CD14-positive monocyte (primary cell): ENCODE measurements at regions not wholly inside any gene's neighbourhood (a gene's known extent, or its start where the extent isn't known, plus 50 kb on each side); places are given as distances from the start of the nearest gene placed in this dataset.

ENCODE experiments used
- DNase-seq, 3 donors: peaks; one replicate each; pipeline ENCODE4 v3.0.0-alpha.2; 2011 to 2022
- H2AFZ ChIP-seq: 2 replicates; pipeline ENCODE4 v1.6.0; 2012; ENCODE audit warnings: mild to moderate bottlenecking, low read depth, low read length, inconsistent platforms; ENCODE audit not compliant: insufficient read depth, poor library complexity, severe bottlenecking
- H3K27ac ChIP-seq, 2 donors: 1 replicate in 1 of 2; 2 replicates in 1 of 2; pipeline ENCODE4 v1.5.1; 2012 to 2013; ENCODE audit warnings: low read length in 2 of 2, control low read depth in 1 of 2, inconsistent platforms in 1 of 2, low read depth in 1 of 2, mild to moderate bottlenecking in 1 of 2
- H3K27me3 ChIP-seq, 2 donors: one replicate each; pipeline versions ENCODE4 v1.6.0 to v1.6.1; 2011 to 2013; ENCODE audit warnings: low read length in 2 of 2; ENCODE audit not compliant: control insufficient read depth in 2 of 2, insufficient read depth in 2 of 2
- H3K36me3 ChIP-seq, 2 donors: replicated peaks in 1 of 2; 1 replicate in 1 of 2; 2 replicates in 1 of 2; pipeline versions ENCODE4 v1.5.1 to v1.6.1; 2012 to 2013; ENCODE audit warnings: low read length in 2 of 2, control low read depth in 1 of 2, inconsistent platforms in 1 of 2, mild to moderate bottlenecking in 1 of 2; ENCODE audit not compliant: insufficient read depth in 2 of 2, control insufficient read depth in 1 of 2
- H3K4me1 ChIP-seq, 2 donors: 1 replicate in 1 of 2; 2 replicates in 1 of 2; pipeline versions ENCODE4 v1.5.1 to v1.6.1; 2012 to 2013; ENCODE audit warnings: low read length in 2 of 2, control low read depth in 1 of 2, inconsistent platforms in 1 of 2, mild to moderate bottlenecking in 1 of 2, moderate library complexity in 1 of 2; ENCODE audit not compliant: insufficient read depth in 2 of 2, control insufficient read depth in 1 of 2
- H3K4me2 ChIP-seq: replicated peaks from 2 replicates; pipeline ENCODE3; 2012; ENCODE audit warnings: low read length, moderate library complexity, mild to moderate bottlenecking; ENCODE audit not compliant: poor library complexity, severe bottlenecking; ENCODE audit errors: extremely low read depth
- H3K4me3 ChIP-seq, 3 experiments: fragments of 200-600 bp in 1 of 3; sonication (generic) in 1 of 3; replicated peaks in 1 of 3; 1 replicate in 2 of 3; 2 replicates in 1 of 3; pipeline ENCODE4 v1.5.1; 2011 to 2013; ENCODE audit warnings: low read length in 3 of 3, mild to moderate bottlenecking in 3 of 3, control low read depth in 2 of 3, low read depth in 2 of 3, inconsistent platforms in 1 of 3, moderate library complexity in 1 of 3
- H3K79me2 ChIP-seq: 2 replicates; pipeline ENCODE4 v1.6.0; 2012; ENCODE audit warnings: mild to moderate bottlenecking, control low read depth, inconsistent platforms, low read length, moderate library complexity; ENCODE audit not compliant: insufficient read depth
- H3K9ac ChIP-seq: 2 replicates; pipeline ENCODE4 v1.6.0; 2017; ENCODE audit warnings: low read length, mild to moderate bottlenecking; ENCODE audit not compliant: insufficient read depth, poor library complexity, severe bottlenecking
- H3K9me3 ChIP-seq, 2 donors: replicated peaks in 1 of 2; 1 replicate in 1 of 2; 2 replicates in 1 of 2; pipeline versions ENCODE4 v1.5.1 to v1.6.1; 2012 to 2013; ENCODE audit warnings: low read length in 2 of 2, control low read depth in 1 of 2; ENCODE audit not compliant: control insufficient read depth in 1 of 2, insufficient read depth in 1 of 2
- H4K20me1 ChIP-seq: 2 replicates; pipeline ENCODE4 v1.6.0; 2012; ENCODE audit warnings: mild to moderate bottlenecking, low read length, control low read depth, moderate library complexity; ENCODE audit not compliant: insufficient read depth
- H3K27ac Mint-ChIP-seq, 7 donors: one replicate each; pipeline ENCODE4 v1.8.0; 2020; ENCODE audit warnings: mild to moderate bottlenecking in 7 of 7, mixed read lengths in 7 of 7, moderate library complexity in 6 of 7, inconsistent platforms in 2 of 7
- H3K27me3 Mint-ChIP-seq, 3 donors: one replicate each; pipeline ENCODE4 v1.8.0; 2021 to 2022; ENCODE audit warnings: low read depth in 3 of 3, mild to moderate bottlenecking in 3 of 3, mixed read lengths in 3 of 3, moderate library complexity in 3 of 3, inconsistent platforms in 1 of 3
- H3K36me3 Mint-ChIP-seq, 2 donors: one replicate each; pipeline ENCODE4 v1.8.0; 2020; ENCODE audit warnings: mixed read lengths in 2 of 2, inconsistent platforms in 1 of 2, mild to moderate bottlenecking in 1 of 2
- H3K4me1 Mint-ChIP-seq: one replicate; pipeline ENCODE4 v1.8.0; 2020; ENCODE audit warnings: mild to moderate bottlenecking, mixed read lengths
- H3K4me3 Mint-ChIP-seq, 2 donors: one replicate each; pipeline ENCODE4 v1.8.0; 2020; ENCODE audit warnings: mild to moderate bottlenecking in 2 of 2, mixed read lengths in 2 of 2, moderate library complexity in 1 of 2
- H3K9me3 Mint-ChIP-seq, 7 donors: one replicate each; pipeline ENCODE4 v1.8.0; 2020 to 2022; ENCODE audit warnings: mixed read lengths in 7 of 7, mild to moderate bottlenecking in 6 of 7, moderate library complexity in 6 of 7, inconsistent platforms in 2 of 7
- CTCF ChIP-seq: fragments of 200-600 bp; IDR thresholded peaks from one replicate; pipeline ENCODE4 v1.8.0; 2022; ENCODE audit warnings: antibody characterized with exemption, mild to moderate bottlenecking
- WGBS: methylation state at CpG from one replicate; pipeline ENCODE4 v1.1.5; 2013; ENCODE audit warnings: missing lambda C conversion rate; ENCODE audit not compliant: insufficient coverage; 5-methylcytosine and 5-hydroxymethylcytosine counted together
- intact Hi-C, 2 donors: fragments of 100-400 bp; cut with micrococcal nuclease; formaldehyde crosslinking; loops; one replicate each; pipeline versions ENCODE4 v1.15.0 to v1.15.1; 2023

- Histone ChIP-seq H2AFZ (no peak overlapping the region), H3K4me2 (no peak overlapping the region), H3K27ac (no peak overlapping the region), H4K20me1 (no peaks in the 10 kb centered on the region), H3K9me3 (peaks cover 0 to 3% of the 10 kb centered on the region in 2 donors), H3K4me1 (no peaks in the 10 kb centered on the region), H3K9ac (no peak overlapping the region), H3K36me3 (no peaks in the 10 kb centered on the region), H3K4me3 (no peak overlapping the region), H3K27me3 (no peaks in the 10 kb centered on the region), H3K79me2 (no peaks in the 10 kb centered on the region)
- no peak for DNase-seq
- Mint-ChIP-seq H3K9me3 (peaks cover 0 to 11% (median 2%) of the 10 kb centered on the region in 7 donors), H3K27ac (no peak overlapping the region), H3K4me1 (no peaks in the 10 kb centered on the region), H3K36me3 (no peaks in the 10 kb centered on the region), H3K4me3 (no peak overlapping the region), H3K27me3 (peaks cover 2 to 7% (median 5%) of the 10 kb centered on the region in 3 donors)
- TF ChIP-seq CTCF, result no peak
- intact Hi-C loops, result no loop called here
- 85% methylated on average over 5 of the region's 6 CpGs for WGBS
Observed at GRCh38 chr12:131571827-131572226, 139.1 kb upstream of the SFSWAP start.

GRCh38 chr12:131572626-131573025, 138.3 kb upstream of the SFSWAP start:
- Mint-ChIP-seq H3K36me3 (no peaks in the 10 kb centered on the region), H3K27ac (no peak overlapping the region), H3K9me3 (peaks cover 0 to 13% (median 2%) of the 10 kb centered on the region in 7 donors), H3K4me1 (no peaks in the 10 kb centered on the region), H3K27me3 (peaks cover 2 to 7% (median 5%) of the 10 kb centered on the region in 3 donors), H3K4me3 (no peak overlapping the region)
- TF ChIP-seq CTCF, result no peak
- Histone ChIP-seq H3K4me2 (no peak overlapping the region), H4K20me1 (no peaks in the 10 kb centered on the region), H2AFZ (no peak overlapping the region), H3K9ac (no peak overlapping the region), H3K4me3 (no peak overlapping the region), H3K27ac (no peak overlapping the region), H3K79me2 (no peaks in the 10 kb centered on the region), H3K27me3 (no peaks in the 10 kb centered on the region), H3K36me3 (no peaks in the 10 kb centered on the region), H3K9me3 (peaks cover 0 to 4% of the 10 kb centered on the region in 2 donors), H3K4me1 (no peaks in the 10 kb centered on the region)
- WGBS, result 88% methylated on average over 9 of the region's 15 CpGs
- intact Hi-C loops, result no loop called here
- DNase-seq, result no peak
